CD14-positive monocyte (primary cell): ENCODE measurements at regions not wholly inside any gene's neighbourhood (a gene's known extent, or its start where the extent isn't known, plus 50 kb on each side); places are given as distances from the start of the nearest gene placed in this dataset.

Source experiments
- DNase-seq, 3 donors: peaks; one replicate each; pipeline ENCODE4 v3.0.0-alpha.2; 2011 to 2022
- H2AFZ ChIP-seq: 2 replicates; pipeline ENCODE4 v1.6.0; 2012; ENCODE audit warnings: mild to moderate bottlenecking, low read depth, low read length, inconsistent platforms; ENCODE audit not compliant: insufficient read depth, poor library complexity, severe bottlenecking
- H3K27ac ChIP-seq, 2 donors: 1 replicate in 1 of 2; 2 replicates in 1 of 2; pipeline ENCODE4 v1.5.1; 2012 to 2013; ENCODE audit warnings: low read length in 2 of 2, control low read depth in 1 of 2, inconsistent platforms in 1 of 2, low read depth in 1 of 2, mild to moderate bottlenecking in 1 of 2
- H3K27me3 ChIP-seq, 2 donors: one replicate each; pipeline versions ENCODE4 v1.6.0 to v1.6.1; 2011 to 2013; ENCODE audit warnings: low read length in 2 of 2; ENCODE audit not compliant: control insufficient read depth in 2 of 2, insufficient read depth in 2 of 2
- H3K36me3 ChIP-seq, 2 donors: replicated peaks in 1 of 2; 1 replicate in 1 of 2; 2 replicates in 1 of 2; pipeline versions ENCODE4 v1.5.1 to v1.6.1; 2012 to 2013; ENCODE audit warnings: low read length in 2 of 2, control low read depth in 1 of 2, inconsistent platforms in 1 of 2, mild to moderate bottlenecking in 1 of 2; ENCODE audit not compliant: insufficient read depth in 2 of 2, control insufficient read depth in 1 of 2
- H3K4me1 ChIP-seq, 2 donors: 1 replicate in 1 of 2; 2 replicates in 1 of 2; pipeline versions ENCODE4 v1.5.1 to v1.6.1; 2012 to 2013; ENCODE audit warnings: low read length in 2 of 2, control low read depth in 1 of 2, inconsistent platforms in 1 of 2, mild to moderate bottlenecking in 1 of 2, moderate library complexity in 1 of 2; ENCODE audit not compliant: insufficient read depth in 2 of 2, control insufficient read depth in 1 of 2
- H3K4me2 ChIP-seq: replicated peaks from 2 replicates; pipeline ENCODE3; 2012; ENCODE audit warnings: low read length, moderate library complexity, mild to moderate bottlenecking; ENCODE audit not compliant: poor library complexity, severe bottlenecking; ENCODE audit errors: extremely low read depth
- H3K4me3 ChIP-seq, 3 experiments: fragments of 200-600 bp in 1 of 3; sonication (generic) in 1 of 3; replicated peaks in 1 of 3; 1 replicate in 2 of 3; 2 replicates in 1 of 3; pipeline ENCODE4 v1.5.1; 2011 to 2013; ENCODE audit warnings: low read length in 3 of 3, mild to moderate bottlenecking in 3 of 3, control low read depth in 2 of 3, low read depth in 2 of 3, inconsistent platforms in 1 of 3, moderate library complexity in 1 of 3
- H3K79me2 ChIP-seq: 2 replicates; pipeline ENCODE4 v1.6.0; 2012; ENCODE audit warnings: mild to moderate bottlenecking, control low read depth, inconsistent platforms, low read length, moderate library complexity; ENCODE audit not compliant: insufficient read depth
- H3K9ac ChIP-seq: 2 replicates; pipeline ENCODE4 v1.6.0; 2017; ENCODE audit warnings: low read length, mild to moderate bottlenecking; ENCODE audit not compliant: insufficient read depth, poor library complexity, severe bottlenecking
- H3K9me3 ChIP-seq, 2 donors: replicated peaks in 1 of 2; 1 replicate in 1 of 2; 2 replicates in 1 of 2; pipeline versions ENCODE4 v1.5.1 to v1.6.1; 2012 to 2013; ENCODE audit warnings: low read length in 2 of 2, control low read depth in 1 of 2; ENCODE audit not compliant: control insufficient read depth in 1 of 2, insufficient read depth in 1 of 2
- H4K20me1 ChIP-seq: 2 replicates; pipeline ENCODE4 v1.6.0; 2012; ENCODE audit warnings: mild to moderate bottlenecking, low read length, control low read depth, moderate library complexity; ENCODE audit not compliant: insufficient read depth
- H3K27ac Mint-ChIP-seq, 7 donors: one replicate each; pipeline ENCODE4 v1.8.0; 2020; ENCODE audit warnings: mild to moderate bottlenecking in 7 of 7, mixed read lengths in 7 of 7, moderate library complexity in 6 of 7, inconsistent platforms in 2 of 7
- H3K27me3 Mint-ChIP-seq, 3 donors: one replicate each; pipeline ENCODE4 v1.8.0; 2021 to 2022; ENCODE audit warnings: low read depth in 3 of 3, mild to moderate bottlenecking in 3 of 3, mixed read lengths in 3 of 3, moderate library complexity in 3 of 3, inconsistent platforms in 1 of 3
- H3K36me3 Mint-ChIP-seq, 2 donors: one replicate each; pipeline ENCODE4 v1.8.0; 2020; ENCODE audit warnings: mixed read lengths in 2 of 2, inconsistent platforms in 1 of 2, mild to moderate bottlenecking in 1 of 2
- H3K4me1 Mint-ChIP-seq: one replicate; pipeline ENCODE4 v1.8.0; 2020; ENCODE audit warnings: mild to moderate bottlenecking, mixed read lengths
- H3K4me3 Mint-ChIP-seq, 2 donors: one replicate each; pipeline ENCODE4 v1.8.0; 2020; ENCODE audit warnings: mild to moderate bottlenecking in 2 of 2, mixed read lengths in 2 of 2, moderate library complexity in 1 of 2
- H3K9me3 Mint-ChIP-seq, 7 donors: one replicate each; pipeline ENCODE4 v1.8.0; 2020 to 2022; ENCODE audit warnings: mixed read lengths in 7 of 7, mild to moderate bottlenecking in 6 of 7, moderate library complexity in 6 of 7, inconsistent platforms in 2 of 7
- CTCF ChIP-seq: fragments of 200-600 bp; IDR thresholded peaks from one replicate; pipeline ENCODE4 v1.8.0; 2022; ENCODE audit warnings: antibody characterized with exemption, mild to moderate bottlenecking
- WGBS: methylation state at CpG from one replicate; pipeline ENCODE4 v1.1.5; 2013; ENCODE audit warnings: missing lambda C conversion rate; ENCODE audit not compliant: insufficient coverage; 5-methylcytosine and 5-hydroxymethylcytosine counted together
- intact Hi-C, 2 donors: fragments of 100-400 bp; cut with micrococcal nuclease; formaldehyde crosslinking; loops; one replicate each; pipeline versions ENCODE4 v1.15.0 to v1.15.1; 2023

GRCh38 chr10:111158595-111158994 is 81.8 kb downstream of the ADRA2A start:
- Mint-ChIP-seq H3K27ac (no peak overlapping the region), H3K4me3 (no peak overlapping the region), H3K36me3 (no peaks in the 10 kb centered on the region), H3K4me1 (no peaks in the 10 kb centered on the region), H3K9me3 (peaks cover 0 to 4% (median 0%) of the 10 kb centered on the region in 7 donors), H3K27me3 (peaks cover 2 to 8% (median 2%) of the 10 kb centered on the region in 3 donors)
- WGBS = 100% methylated on average over 1 of the region's 3 CpGs
- H3K27me3 ChIP-seq = no peaks in the 10 kb centered on the region
- no peaks in the 10 kb centered on the region for H3K4me1 ChIP-seq
- no peaks in the 10 kb centered on the region for H3K9me3 ChIP-seq
- H3K27ac ChIP-seq = no peak overlapping the region
- no peaks in the 10 kb centered on the region for H3K79me2 ChIP-seq
- no peak for TF ChIP-seq CTCF
- no peak overlapping the region for H3K4me3 ChIP-seq
- no peak overlapping the region for H2AFZ ChIP-seq
- DNase-seq = no peak
- no peaks in the 10 kb centered on the region for H3K36me3 ChIP-seq
- H3K4me2 ChIP-seq = no peak overlapping the region
- intact Hi-C loops = no loop called here
- no peak overlapping the region for H3K9ac ChIP-seq
- no peaks in the 10 kb centered on the region for H4K20me1 ChIP-seq

GRCh38 chr10:111161109-111161874 is 84.5 kb downstream of the ADRA2A start:
- peaks cover 0 to 5% (median 2%) of the 10 kb centered on the region in 7 donors for H3K9me3 Mint-ChIP-seq
- Histone ChIP-seq H2AFZ (no peak overlapping the region), H3K36me3 (no peaks in the 10 kb centered on the region), H3K27ac (no peak overlapping the region), H3K4me1 (no peaks in the 10 kb centered on the region), H3K4me2 (no peak overlapping the region), H3K27me3 (no peaks in the 10 kb centered on the region), H3K9me3 (no peaks in the 10 kb centered on the region), H4K20me1 (no peaks in the 10 kb centered on the region), H3K9ac (no peak overlapping the region), H3K4me3 (no peak overlapping the region), H3K79me2 (no peaks in the 10 kb centered on the region)
- no peak for TF ChIP-seq CTCF
- no peak overlapping the region for H3K27ac Mint-ChIP-seq
- DNase-seq = no peak
- H3K4me3 Mint-ChIP-seq = no peak overlapping the region
- intact Hi-C loops = no loop called here
- H3K36me3 Mint-ChIP-seq = no peaks in the 10 kb centered on the region
- H3K27me3 Mint-ChIP-seq = peaks cover 2 to 5% (median 2%) of the 10 kb centered on the region in 3 donors
- 86% methylated on average over 1 of the region's 7 CpGs for WGBS
- no peaks in the 10 kb centered on the region for H3K4me1 Mint-ChIP-seq
